Fibroblast of the aortic adventitia (primary cell): ENCODE measurements at regions not wholly inside any gene's neighbourhood (a gene's known extent, or its start where the extent isn't known, plus 50 kb on each side); places are given as distances from the start of the nearest gene placed in this dataset.

Source experiments
- DNase-seq: peaks from one replicate; pipeline ENCODE4 v3.0.0-alpha.2; 2010; ENCODE audit warnings: low read depth
- H3K4me3 ChIP-seq: 2 replicates; pipeline ENCODE4 v1.5.1; 2011; ENCODE audit warnings: low read depth, mild to moderate bottlenecking, control low read depth, low read length, moderate library complexity
- CTCF ChIP-seq: IDR thresholded peaks from 2 replicates; pipeline ENCODE4 v1.5.1; 2011; ENCODE audit warnings: mild to moderate bottlenecking, low read length, control low read depth, inconsistent platforms; ENCODE audit not compliant: insufficient read depth

- H3K4me3 ChIP-seq: no peak overlapping the region
- no peak for DNase-seq
- TF ChIP-seq CTCF: no peak
Measured at GRCh38 chr2:57141269-57141668, 905.3 kb upstream of the VRK2 start.

GRCh38 chr2:57146951-57147350 is 899.7 kb upstream of the VRK2 start:
- no peak overlapping the region for H3K4me3 ChIP-seq
- no peak for DNase-seq
- no peak for TF ChIP-seq CTCF

GRCh38 chr2:57156231-57156924 is 890.2 kb upstream of the VRK2 start:
- no peak for DNase-seq
- no peak for TF ChIP-seq CTCF
- no peak overlapping the region for H3K4me3 ChIP-seq

- no peak for TF ChIP-seq CTCF
Measured at GRCh38 chr2:57160976-57161375, 885.6 kb upstream of the VRK2 start.

GRCh38 chr2:57177176-57177575 is 869.4 kb upstream of the VRK2 start:
- no peak for DNase-seq
- H3K4me3 ChIP-seq: no peak overlapping the region
- no peak for TF ChIP-seq CTCF

More at GRCh38 chr2:57160976-57161375, 885.6 kb upstream of the VRK2 start:
- H3K4me3 ChIP-seq: no peak overlapping the region
- no peak for DNase-seq

- DNase-seq: peak; percentile 17
- TF ChIP-seq CTCF: no peak
- H3K4me3 ChIP-seq: no peak overlapping the region
Measured at GRCh38 chr2:57180042-57180567, 866.5 kb upstream of the VRK2 start.

GRCh38 chr2:57180678-57181077 is 865.9 kb upstream of the VRK2 start:
- no peak overlapping the region for H3K4me3 ChIP-seq
- DNase-seq: no peak
- TF ChIP-seq CTCF: no peak
